Endodermal cell (in vitro differentiated cells): ENCODE measurements at regions not wholly inside any gene's neighbourhood (a gene's known extent, or its start where the extent isn't known, plus 50 kb on each side); places are given as distances from the start of the nearest gene placed in this dataset.

Experiments used
- DNase-seq: peaks from one replicate; pipeline ENCODE4 v3.0.0-alpha.2; 2017
- H3K27ac ChIP-seq: 2 replicates; pipeline ENCODE4 v1.5.1; 2013; ENCODE audit warnings: mild to moderate bottlenecking, low read depth, low read length, moderate library complexity
- H3K27me3 ChIP-seq: 2 replicates; pipeline ENCODE4 v1.6.1; 2013; ENCODE audit warnings: mild to moderate bottlenecking, low read length, moderate library complexity; ENCODE audit not compliant: insufficient read depth, control insufficient read depth, poor library complexity, severe bottlenecking
- H3K36me3 ChIP-seq: 2 replicates; pipeline ENCODE4 v1.7.0; 2013; ENCODE audit warnings: mild to moderate bottlenecking, low read length, moderate library complexity; ENCODE audit not compliant: control insufficient read depth, insufficient read depth
- H3K4me1 ChIP-seq: one replicate; pipeline ENCODE4 v1.7.0; 2013; ENCODE audit warnings: low read length; ENCODE audit not compliant: control insufficient read depth, insufficient read depth
- H3K4me3 ChIP-seq: 2 replicates; pipeline ENCODE4 v1.5.1; 2013; ENCODE audit warnings: mild to moderate bottlenecking, low read length, moderate library complexity
- H3K9ac ChIP-seq: 2 replicates; pipeline ENCODE4 v1.6.1; 2013; ENCODE audit warnings: mild to moderate bottlenecking, low read length, moderate library complexity; ENCODE audit not compliant: poor library complexity, severe bottlenecking; ENCODE audit errors: extremely low read depth
- H3K9me3 ChIP-seq: 2 replicates; pipeline ENCODE4 v1.6.1; 2013; ENCODE audit warnings: mild to moderate bottlenecking, low read length, moderate library complexity; ENCODE audit not compliant: control insufficient read depth
- H3K27ac Mint-ChIP-seq: 2 replicates; pipeline ENCODE4 v1.8.0; 2020; ENCODE audit warnings: mixed read lengths
- H3K27me3 Mint-ChIP-seq: 2 replicates; pipeline ENCODE4 v1.8.0; 2021; ENCODE audit warnings: mild to moderate bottlenecking, mixed read lengths; ENCODE audit not compliant: insufficient read depth
- H3K36me3 Mint-ChIP-seq: 2 replicates; pipeline ENCODE4 v1.8.0; 2020; ENCODE audit warnings: low read depth, mixed read lengths
- H3K4me1 Mint-ChIP-seq: 2 replicates; pipeline ENCODE4 v1.8.0; 2020; ENCODE audit warnings: mixed read lengths
- H3K4me3 Mint-ChIP-seq: 2 replicates; pipeline ENCODE4 v1.8.0; 2020; ENCODE audit warnings: mild to moderate bottlenecking, moderate library complexity, mixed read lengths
- H3K9me3 Mint-ChIP-seq: 2 replicates; pipeline ENCODE4 v1.8.0; 2020; ENCODE audit warnings: mild to moderate bottlenecking, mixed read lengths
- CTCF ChIP-seq: fragments of 200-600 bp; sonication (generic); conservative IDR thresholded peaks from 2 replicates; pipeline ENCODE4 v1.5.0; 2021; ENCODE audit warnings: antibody characterized with exemption, mild to moderate bottlenecking
- WGBS, 2 experiments: methylation state at CpG; one replicate each; pipeline versions ENCODE4 v1.1.5 to v1.1.7; 2013; ENCODE audit warnings: missing lambda C conversion rate in 2 of 2, mixed read lengths in 1 of 2; ENCODE audit not compliant: insufficient coverage in 1 of 2, insufficient read length in 1 of 2; 5-methylcytosine and 5-hydroxymethylcytosine counted together

DNA sequence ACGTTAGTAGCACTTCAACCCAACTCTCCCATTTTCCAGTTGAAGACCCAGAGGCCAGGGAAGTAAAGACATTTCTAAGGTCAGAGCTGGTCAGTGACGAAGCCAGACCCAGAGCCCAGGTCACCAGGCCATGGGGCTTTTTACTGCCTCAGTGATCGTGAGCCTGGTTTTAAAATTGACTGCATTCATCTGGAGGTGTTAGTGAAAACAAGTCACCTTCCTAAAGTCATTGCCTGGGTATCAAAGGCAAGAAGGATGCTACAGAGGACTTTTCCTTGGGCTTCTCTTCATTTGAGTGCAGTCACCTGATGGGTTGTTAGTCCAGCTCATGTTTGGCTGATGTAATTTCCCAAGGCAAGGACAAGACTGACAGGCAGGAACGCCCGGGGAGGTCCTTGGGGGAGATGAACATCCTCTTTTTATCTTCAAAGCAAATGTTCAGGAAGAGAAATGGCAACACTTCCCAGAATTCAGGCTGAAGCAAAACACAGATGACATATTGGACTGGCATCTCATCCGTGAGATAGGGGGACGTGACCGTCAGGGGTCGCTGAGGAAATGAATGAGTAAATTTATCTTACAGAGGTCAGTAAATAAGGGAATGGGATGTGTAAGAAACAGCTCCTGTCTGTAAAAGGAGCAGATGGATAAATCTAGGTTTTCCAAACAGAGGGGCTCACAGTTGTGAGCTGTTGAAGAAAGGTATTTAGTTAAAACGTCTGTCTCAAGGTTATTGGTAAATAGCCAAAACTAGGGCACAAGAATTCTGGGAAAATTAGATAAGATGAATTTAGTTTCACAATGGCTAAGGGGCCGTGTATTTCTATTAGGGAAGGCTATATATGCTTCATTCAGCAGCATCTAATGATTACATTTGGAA, 201.2 kb downstream of the OPA1 start:
- peak; percentile 35 for DNase-seq
- H3K4me3 Mint-ChIP-seq: no peak overlapping the region

DNA sequence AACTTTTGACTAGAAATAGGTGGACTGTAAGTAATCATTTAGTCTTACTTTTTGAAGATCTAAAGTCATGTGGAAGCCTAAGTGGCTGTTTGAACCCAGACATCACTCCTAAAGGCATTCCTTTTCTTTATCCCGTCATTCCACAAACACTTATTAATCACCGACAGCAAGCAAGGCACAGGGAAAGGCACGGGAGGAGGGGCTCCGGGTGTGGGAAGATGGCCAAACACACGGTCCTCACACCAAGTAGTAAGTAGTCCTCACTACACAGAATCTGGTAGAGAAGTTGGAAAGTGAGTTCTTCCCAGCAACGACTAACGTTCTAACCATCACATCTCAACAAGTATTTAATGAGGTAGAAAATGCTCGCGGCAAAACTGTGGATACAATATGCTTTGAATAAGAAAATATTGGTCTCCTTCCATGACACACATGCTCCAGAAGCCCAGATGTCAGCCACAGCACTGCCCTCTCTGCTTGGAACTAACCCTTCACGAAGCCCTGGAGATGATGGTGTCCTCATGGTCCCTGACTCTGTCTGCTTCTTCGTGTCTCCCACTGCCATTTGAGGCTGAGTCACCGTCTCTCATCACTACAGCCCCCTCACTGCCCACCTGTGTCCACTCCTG, 202.2 kb downstream of the OPA1 start:
- H3K9me3 Mint-ChIP-seq: no peaks in the 10 kb centered on the region
- no peak overlapping the region for H3K4me3 Mint-ChIP-seq
- Histone ChIP-seq H3K4me3 (no peak overlapping the region), H3K27me3 (no peaks in the 10 kb centered on the region), H3K4me1 (no peaks in the 10 kb centered on the region), H3K9ac (no peak overlapping the region), H3K36me3 (no peaks in the 10 kb centered on the region), H3K27ac (no peak overlapping the region), H3K9me3 (no peaks in the 10 kb centered on the region)
- peaks cover 37% of the 10 kb centered on the region for H3K4me1 Mint-ChIP-seq
- no peaks in the 10 kb centered on the region for H3K36me3 Mint-ChIP-seq
- no peak for TF ChIP-seq CTCF
- peaks cover 2% of the 10 kb centered on the region for H3K27me3 Mint-ChIP-seq
- 94 to 98% methylated on average over 5 to 12 of the region's 12 CpGs for WGBS, 2 experiments
- H3K27ac Mint-ChIP-seq: no peak overlapping the region
- DNase-seq: peak; percentile 30

More for the DNA sequence above, 201.2 kb downstream of the OPA1 start:
- no peak overlapping the region for H3K4me3 ChIP-seq
- Mint-ChIP-seq H3K27ac (no peak overlapping the region), H3K27me3 (peaks cover 2% of the 10 kb centered on the region), H3K36me3 (no peaks in the 10 kb centered on the region), H3K9me3 (no peaks in the 10 kb centered on the region), H3K4me1 (peaks cover 40% of the 10 kb centered on the region)
- 81 to 85% methylated on average over 10 to 11 of the region's 11 CpGs for WGBS, 2 experiments
- no peaks in the 10 kb centered on the region for H3K27me3 ChIP-seq
- H3K9ac ChIP-seq: no peak overlapping the region
- H3K27ac ChIP-seq: no peak overlapping the region
- no peaks in the 10 kb centered on the region for H3K36me3 ChIP-seq
- H3K4me1 ChIP-seq: no peaks in the 10 kb centered on the region
- no peak for TF ChIP-seq CTCF
- no peaks in the 10 kb centered on the region for H3K9me3 ChIP-seq

DNA sequence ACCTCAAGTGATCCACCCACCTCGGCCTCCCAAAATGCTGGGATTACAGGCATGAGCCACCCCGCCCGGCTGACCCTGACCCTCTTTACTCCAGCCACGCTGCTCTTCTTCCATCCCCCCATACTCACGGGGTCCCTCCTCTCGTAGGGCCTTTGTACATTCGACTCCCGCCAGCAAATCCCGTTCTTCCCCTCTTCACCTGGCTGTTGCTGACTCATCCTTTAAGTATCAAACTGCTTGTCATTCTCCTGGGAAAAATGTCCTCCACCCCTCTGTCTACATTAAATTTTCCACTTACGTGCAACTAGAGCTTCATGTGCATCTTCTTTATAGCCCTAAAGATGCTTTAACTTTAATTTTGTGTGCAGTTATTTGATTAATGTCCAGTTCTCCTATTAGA, 203.1 kb downstream of the OPA1 start:
- H3K4me1 Mint-ChIP-seq: peaks cover 37% of the 10 kb centered on the region
- no peak overlapping the region for H3K9ac ChIP-seq

More for the DNA sequence above, 203.1 kb downstream of the OPA1 start:
- TF ChIP-seq CTCF: no peak
- Histone ChIP-seq H3K9me3 (no peaks in the 10 kb centered on the region), H3K27me3 (no peaks in the 10 kb centered on the region), H3K36me3 (no peaks in the 10 kb centered on the region), H3K4me3 (no peak overlapping the region), H3K27ac (no peak overlapping the region), H3K4me1 (no peaks in the 10 kb centered on the region)
- Mint-ChIP-seq H3K27ac (no peak overlapping the region), H3K9me3 (no peaks in the 10 kb centered on the region), H3K36me3 (no peaks in the 10 kb centered on the region), H3K4me3 (no peak overlapping the region), H3K27me3 (peaks cover 2% of the 10 kb centered on the region)
- peak; percentile 30 for DNase-seq
- 91 to 93% methylated on average over 10 of the region's 10 CpGs for WGBS, 2 experiments
